GM12891 (cell line): ENCODE measurements at regions not wholly inside any gene's neighbourhood (a gene's known extent, or its start where the extent isn't known, plus 50 kb on each side); places are given as distances from the start of the nearest gene placed in this dataset.

Source experiments
- DNase-seq: peaks from one replicate; pipeline ENCODE4 v3.0.0; 2011; ENCODE audit warnings: low spot score; ENCODE audit not compliant: insufficient read length
- FAIRE-seq: peaks from 2 replicates; lab custom pipeline; 2011; peaks lifted over from hg19 to GRCh38; lab: Jason Lieb, UNC
- PAX5 ChIP-seq: IDR thresholded peaks from 2 replicates; pipeline ENCODE4 v1.6.1; 2011; ENCODE audit warnings: low read length, moderate library complexity, mild to moderate bottlenecking; ENCODE audit not compliant: insufficient read depth, severe bottlenecking
- POLR2A ChIP-seq: IDR thresholded peaks from 2 replicates; pipeline ENCODE4 v1.6.1; 2011; ENCODE audit warnings: low read depth, low read length, control low read depth
- POLR2AphosphoS5 ChIP-seq: IDR thresholded peaks from 2 replicates; pipeline ENCODE4 v1.6.1; 2011; ENCODE audit warnings: low read depth, low read length, control low read depth
- POU2F2 ChIP-seq: IDR thresholded peaks from 2 replicates; pipeline ENCODE4 v1.6.1; 2011; ENCODE audit warnings: low read depth, mild to moderate bottlenecking, control low read depth, low read length, moderate library complexity
- SPI1 ChIP-seq: IDR thresholded peaks from 2 replicates; pipeline ENCODE4 v1.6.1; 2011; ENCODE audit warnings: low read depth, low read length, control low read depth
- TAF1 ChIP-seq: IDR thresholded peaks from 2 replicates; pipeline ENCODE4 v1.6.1; 2011; ENCODE audit warnings: low read depth, low read length, control low read depth

DNA sequence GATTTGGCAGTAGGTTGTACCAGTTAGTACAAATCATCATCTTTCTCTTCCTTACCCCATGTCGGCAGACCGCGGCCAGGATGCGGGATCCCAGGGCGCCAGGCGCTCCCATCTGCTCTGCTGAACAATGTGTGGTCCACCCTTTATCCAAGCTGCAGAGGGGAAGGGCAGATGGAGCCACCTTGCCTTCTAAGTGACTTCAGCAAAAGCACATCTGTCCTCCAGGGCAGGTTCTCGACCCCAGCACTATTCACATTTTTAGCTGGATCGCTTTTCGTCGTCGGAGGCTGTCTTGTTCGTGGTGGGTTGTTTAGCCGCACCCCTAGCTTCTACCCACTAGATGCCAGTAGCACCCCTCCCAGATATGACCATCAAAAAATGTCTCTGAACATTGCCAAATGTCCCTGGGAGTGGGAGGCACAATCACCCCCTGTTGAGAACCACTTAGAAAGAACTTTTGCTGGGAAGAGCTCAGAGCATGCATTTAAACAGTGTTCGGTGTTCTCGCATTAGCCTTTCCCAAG lies 58.1 kb upstream of the SIM2 start:
- no peak for DNase-seq
- TF ChIP-seq POLR2AphosphoS5: no peak
- TF ChIP-seq PAX5: no peak
- TF ChIP-seq POU2F2: no peak
- no peak for TF ChIP-seq POLR2A
- no peak for TF ChIP-seq SPI1
- no peak for FAIRE-seq

- DNase-seq: no peak
- no peak for TF ChIP-seq PAX5
- no peak for TF ChIP-seq TAF1
- TF ChIP-seq POU2F2: no peak
- no peak for FAIRE-seq
Observed at GRCh38 chr21:36641346-36641745, 57.6 kb upstream of the SIM2 start.

DNA sequence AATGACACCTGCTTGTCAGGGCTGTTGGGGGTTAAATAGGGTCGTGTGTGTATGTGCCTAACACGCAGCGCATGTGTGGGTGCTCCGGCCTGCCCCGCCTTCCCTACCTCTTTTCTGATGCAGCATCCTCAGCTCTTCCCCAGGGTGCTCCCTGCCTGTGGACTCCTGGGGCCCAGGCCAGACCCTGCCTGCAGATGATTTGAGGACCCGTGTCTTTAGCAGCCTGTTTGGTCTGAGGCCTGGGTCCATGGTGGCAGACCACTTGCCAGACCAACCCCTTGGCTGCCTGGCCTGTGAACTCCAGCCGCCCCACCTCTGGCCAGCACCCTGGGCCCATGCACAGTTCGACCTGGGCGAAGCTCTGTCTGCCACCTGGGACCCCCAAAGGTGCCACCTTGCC lies 57.0 kb upstream of the SIM2 start:
- TF ChIP-seq POU2F2 (no peak), TAF1 (no peak)
- DNase-seq (no peak), FAIRE-seq (no peak)

DNA sequence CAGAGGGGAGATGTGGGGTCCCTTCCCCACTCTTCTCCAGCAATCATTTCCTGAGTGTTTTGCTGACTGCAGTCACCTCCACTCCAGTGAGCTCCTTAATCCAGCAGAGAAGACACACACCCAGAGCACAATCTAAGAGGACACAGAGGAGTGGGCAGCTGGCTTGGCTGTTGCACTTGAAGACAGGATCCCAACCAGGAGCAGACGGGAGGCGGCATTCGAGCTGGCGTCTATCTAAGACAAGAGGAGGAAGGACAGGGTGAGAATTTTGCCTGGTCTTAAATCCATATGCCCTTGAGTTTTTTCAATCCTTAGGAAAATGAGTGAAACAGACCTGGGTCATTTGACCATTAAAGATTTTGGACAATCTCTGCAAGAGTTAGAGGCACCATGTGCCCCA lies 56.1 kb upstream of the SIM2 start:
- DNase-seq (no peak), FAIRE-seq (no peak)
- TF ChIP-seq POLR2AphosphoS5: no peak
- no peak for TF ChIP-seq POLR2A
- TF ChIP-seq POU2F2: no peak
- TF ChIP-seq TAF1: no peak
- no peak for TF ChIP-seq SPI1
- no peak for TF ChIP-seq PAX5

- FAIRE-seq (no peak), DNase-seq (no peak)
- TF ChIP-seq POLR2A (no peak), TAF1 (no peak), POLR2AphosphoS5 (no peak), SPI1 (no peak), PAX5 (no peak), POU2F2 (no peak)
Observed at GRCh38 chr21:36643374-36644250, 55.3 kb upstream of the SIM2 start.

- no peak for TF ChIP-seq TAF1
- no peak for TF ChIP-seq POU2F2
- TF ChIP-seq PAX5: no peak
- no peak for TF ChIP-seq SPI1
- TF ChIP-seq POLR2A: no peak
- TF ChIP-seq POLR2AphosphoS5: no peak
Observed at GRCh38 chr21:36646011-36646410, 52.9 kb upstream of the SIM2 start.

DNA sequence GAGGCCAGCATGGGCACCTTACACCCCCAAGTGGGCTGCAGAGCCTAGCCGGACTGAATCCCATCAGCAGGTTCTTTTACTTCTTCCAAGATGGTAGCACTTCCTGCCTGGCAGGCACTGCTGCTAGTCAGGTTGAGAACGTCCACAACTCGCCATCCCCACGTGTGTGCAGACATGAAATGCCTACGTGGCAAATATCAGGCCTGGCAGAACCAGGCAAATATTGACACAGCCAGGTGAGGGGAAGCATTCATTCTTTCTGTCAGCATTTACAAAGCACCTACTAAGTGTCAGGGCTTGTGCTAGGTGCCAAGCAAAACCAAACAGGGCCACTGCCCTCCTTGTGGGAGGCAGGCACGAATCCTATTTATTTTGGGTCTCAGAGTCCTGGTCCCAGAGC lies 52.3 kb upstream of the SIM2 start:
- DNase-seq (no peak), FAIRE-seq (no peak)
- no peak for TF ChIP-seq PAX5
- TF ChIP-seq TAF1: no peak
- TF ChIP-seq SPI1: no peak
- no peak for TF ChIP-seq POU2F2
- TF ChIP-seq POLR2A: no peak
- no peak for TF ChIP-seq POLR2AphosphoS5

More at GRCh38 chr21:36646011-36646410, 52.9 kb upstream of the SIM2 start:
- FAIRE-seq (no peak), DNase-seq (no peak)

GRCh38 chr21:36647279-36648093 lies 51.4 kb upstream of the SIM2 start:
- TF ChIP-seq POLR2AphosphoS5: no peak
- TF ChIP-seq SPI1: no peak
- TF ChIP-seq POU2F2: no peak
- no peak for TF ChIP-seq PAX5
- no peak for DNase-seq
- no peak for FAIRE-seq
